IMR-90 (cell line): ENCODE measurements at regions not wholly inside any gene's neighbourhood (a gene's known extent, or its start where the extent isn't known, plus 50 kb on each side); places are given as distances from the start of the nearest gene placed in this dataset.

Source experiments
- ATAC-seq: fragments of 200-7000 bp; cut with Tn5 transposase; 2 replicates; pipeline ENCODE4 v1.9.1; 2020; ENCODE audit warnings: low read depth, mild to moderate bottlenecking, moderate library complexity
- BruUV-seq: library from RNA; stranded (reverse); fragments of 400-500 nt; replicated peaks from 2 replicates; lab custom pipeline; 2021; lab: Mats Ljungman, UMichigan
- CTCF ChIA-PET: fragments of 300-600 bp; formaldehyde crosslinking; extraction: SDS; loops from one replicate; lab custom pipeline; 2021; ENCODE audit warnings: antibody characterized with exemption; lab: Yijun Ruan, JAX
- POLR2A ChIA-PET: fragments of 300-600 bp; sonication (Branson Sonifier 250); formaldehyde crosslinking; loops from one replicate; lab custom pipeline; 2022; ENCODE audit warnings: antibody characterized with exemption; ENCODE audit not compliant: unreplicated experiment; lab: Charles Lee
- DNase-seq: peaks from one replicate; pipeline ENCODE4 v3.0.0; 2013
- H2AFZ ChIP-seq: replicated peaks from 2 replicates; pipeline ENCODE3; 2013; ENCODE audit warnings: low read length, mild to moderate bottlenecking; ENCODE audit not compliant: poor library complexity
- H2AK5ac ChIP-seq: 2 replicates; pipeline ENCODE4 v1.6.1; 2013; ENCODE audit warnings: low read depth, low read length, inconsistent platforms
- H2AK9ac ChIP-seq: replicated peaks from 2 replicates; pipeline ENCODE3; 2013; ENCODE audit warnings: mild to moderate bottlenecking, low read depth, low read length, moderate library complexity; ENCODE audit not compliant: poor library complexity
- H2BK120ac ChIP-seq: 2 replicates; pipeline ENCODE4 v1.6.1; 2013; ENCODE audit warnings: low read depth, low read length, inconsistent platforms
- H2BK15ac ChIP-seq: 3 replicates; pipeline ENCODE4 v1.6.1; 2013; ENCODE audit warnings: low read depth, low read length, inconsistent platforms
- H2BK20ac ChIP-seq: 2 replicates; pipeline ENCODE4 v1.6.1; 2013; ENCODE audit warnings: low read depth, mild to moderate bottlenecking, inconsistent platforms, low read length, moderate library complexity
- H2BK5ac ChIP-seq: 2 replicates; pipeline ENCODE4 v1.6.1; 2013; ENCODE audit warnings: mild to moderate bottlenecking, low read depth, low read length, inconsistent platforms; ENCODE audit not compliant: poor library complexity, severe bottlenecking
- H3K14ac ChIP-seq: replicated peaks from 2 replicates; pipeline ENCODE4 v1.6.1; 2013; ENCODE audit warnings: low read depth, low read length, inconsistent platforms
- H3K18ac ChIP-seq: 2 replicates; pipeline ENCODE4 v1.6.1; 2013; ENCODE audit warnings: low read depth, low read length, control low read depth
- H3K23ac ChIP-seq: 2 replicates; pipeline ENCODE4 v1.6.1; 2013; ENCODE audit warnings: low read depth, low read length, inconsistent platforms
- H3K27ac ChIP-seq: 2 replicates; pipeline ENCODE4 v1.5.1; 2013; ENCODE audit warnings: mild to moderate bottlenecking, control low read depth, low read length; ENCODE audit not compliant: insufficient read depth
- H3K27me3 ChIP-seq: 2 replicates; pipeline ENCODE4 v1.6.1; 2013; ENCODE audit warnings: low read length; ENCODE audit not compliant: control insufficient read depth, insufficient read depth
- H3K36me3 ChIP-seq: 2 replicates; pipeline ENCODE4 v1.6.1; 2013; ENCODE audit warnings: low read length, mixed read lengths; ENCODE audit not compliant: control insufficient read depth, insufficient read depth
- H3K4ac ChIP-seq: 2 replicates; pipeline ENCODE4 v1.6.1; 2013; ENCODE audit warnings: low read depth, low read length, inconsistent platforms
- H3K4me1 ChIP-seq: 2 replicates; pipeline ENCODE4 v1.6.1; 2013; ENCODE audit warnings: low read length, mixed read lengths; ENCODE audit not compliant: control insufficient read depth, insufficient read depth
- H3K4me2 ChIP-seq: 2 replicates; pipeline ENCODE4 v1.6.1; 2013; ENCODE audit warnings: low read depth, mild to moderate bottlenecking, control low read depth, low read length, moderate library complexity
- H3K4me3 ChIP-seq: 2 replicates; pipeline ENCODE4 v1.5.1; 2013; ENCODE audit warnings: low read depth, mild to moderate bottlenecking, control low read depth, low read length, moderate library complexity; ENCODE audit not compliant: insufficient read depth
- H3K56ac ChIP-seq: 2 replicates; pipeline ENCODE4 v1.6.1; 2013; ENCODE audit warnings: low read length, inconsistent platforms; ENCODE audit not compliant: insufficient read depth; ENCODE audit errors: extremely low read depth
- H3K79me1 ChIP-seq, 2 experiments: 2 replicates each; pipeline ENCODE4 v1.6.1; 2013; ENCODE audit warnings: low read length in 2 of 2, inconsistent platforms in 1 of 2, low read depth in 1 of 2
- H3K9ac ChIP-seq: 2 replicates; pipeline ENCODE4 v1.6.1; 2013; ENCODE audit warnings: low read depth, low read length, control low read depth
- H3K9me1 ChIP-seq: 2 replicates; pipeline ENCODE4 v1.6.1; 2013; ENCODE audit warnings: low read length, inconsistent platforms; ENCODE audit not compliant: insufficient read depth
- H3K9me3 ChIP-seq: 2 replicates; pipeline ENCODE4 v1.6.1; 2013; ENCODE audit warnings: low read length; ENCODE audit not compliant: control insufficient read depth, insufficient read depth
- H4K20me1 ChIP-seq: 2 replicates; pipeline ENCODE4 v1.6.1; 2013; ENCODE audit warnings: low read length, inconsistent platforms; ENCODE audit not compliant: insufficient read depth
- H4K5ac ChIP-seq: 2 replicates; pipeline ENCODE4 v1.6.1; 2013; ENCODE audit warnings: mild to moderate bottlenecking, low read depth, low read length, control low read depth
- H4K8ac ChIP-seq, 2 experiments: 2 replicates each; pipeline ENCODE4 v1.6.1; 2013; ENCODE audit warnings: low read depth in 2 of 2, low read length in 2 of 2, control low read depth in 1 of 2, inconsistent platforms in 1 of 2
- H4K91ac ChIP-seq: 2 replicates; pipeline ENCODE4 v1.6.1; 2013; ENCODE audit warnings: low read depth, low read length, inconsistent platforms; ENCODE audit not compliant: insufficient read depth
- BHLHE40 ChIP-seq: fragments of 150-350 bp; IDR thresholded peaks from 2 replicates; pipeline ENCODE4 v1.6.1; 2016; ENCODE audit warnings: mild to moderate bottlenecking, low read depth, low read length
- CEBPB ChIP-seq: IDR thresholded peaks from 2 replicates; pipeline ENCODE4 v1.6.1; 2012; ENCODE audit warnings: low read depth, low read length, improper control_type of control experiment
- CHD1 ChIP-seq: IDR thresholded peaks from 2 replicates; pipeline ENCODE4 v1.6.1; 2012; ENCODE audit warnings: low read depth, low read length, improper control_type of control experiment
- FOS ChIP-seq: fragments of 150-350 bp; IDR thresholded peaks from 2 replicates; pipeline ENCODE4 v1.6.1; 2016; ENCODE audit warnings: low read depth, low read length
- MAFK ChIP-seq: IDR thresholded peaks from 2 replicates; pipeline ENCODE4 v1.6.1; 2012; ENCODE audit warnings: low read depth, low read length, improper control_type of control experiment
- MAZ ChIP-seq: IDR thresholded peaks from 2 replicates; pipeline ENCODE4 v1.6.1; 2012; ENCODE audit warnings: low read depth, mild to moderate bottlenecking, low read length, improper control_type of control experiment, moderate library complexity, borderline replicate concordance
- MXI1 ChIP-seq: IDR thresholded peaks from 2 replicates; pipeline ENCODE4 v1.6.1; 2012; ENCODE audit warnings: low read depth, mild to moderate bottlenecking, low read length, moderate library complexity, borderline replicate concordance
- NFE2L2 ChIP-seq: fragments of 150-350 bp; IDR thresholded peaks from 2 replicates; pipeline ENCODE4 v1.6.1; 2016; ENCODE audit warnings: low read depth, mild to moderate bottlenecking, low read length
- POLR2A ChIP-seq: IDR thresholded peaks from 2 replicates; pipeline ENCODE4 v1.6.1; 2012; ENCODE audit warnings: mild to moderate bottlenecking, low read depth, low read length
- RAD21 ChIP-seq: IDR thresholded peaks from 2 replicates; pipeline ENCODE4 v1.6.1; 2012; ENCODE audit warnings: low read length, improper control_type of control experiment
- RCOR1 ChIP-seq: IDR thresholded peaks from 2 replicates; pipeline ENCODE4 v1.6.1; 2012; ENCODE audit warnings: mild to moderate bottlenecking, low read length, improper control_type of control experiment; ENCODE audit not compliant: insufficient replicate concordance
- RFX5 ChIP-seq: IDR thresholded peaks from 2 replicates; pipeline ENCODE4 v1.8.0; 2012; ENCODE audit warnings: low read depth, mild to moderate bottlenecking, low read length, moderate library complexity
- SMC3 ChIP-seq: fragments of 150-350 bp; IDR thresholded peaks from 2 replicates; pipeline ENCODE4 v1.6.1; 2016; ENCODE audit warnings: low read depth, mild to moderate bottlenecking, antibody characterized with exemption, low read length, moderate library complexity
- WGBS, 2 experiments: methylation state at CpG; one replicate each; pipeline versions ENCODE4 v1.1.5 to v1.1.7; 2013; ENCODE audit warnings: missing lambda C conversion rate in 2 of 2; ENCODE audit not compliant: insufficient read length in 1 of 2; ENCODE audit errors: extremely low coverage in 2 of 2; 5-methylcytosine and 5-hydroxymethylcytosine counted together
- dilution Hi-C: fragments of 300-500 bp; cut with HindIII; formaldehyde crosslinking; loops from one replicate; pipeline ENCODE4 v1.14.3; 2018; ENCODE audit warnings: low sequenced_read_pairs; ENCODE audit not compliant: unreplicated experiment
- in situ Hi-C: fragments of 300-500 bp; cut with MboI; formaldehyde crosslinking; loops from 3 replicates; pipeline ENCODE4 v1.14.3; 2019; ENCODE audit warnings: low sequenced_read_pairs, inconsistent platforms, mixed read lengths
- intact Hi-C: fragments of 100-400 bp; cut with micrococcal nuclease; formaldehyde crosslinking; loops from 2 replicates; pipeline ENCODE4 v1.10.0; 2022
- TF ChIP-seq, protein P1 (sequence below): conservative IDR thresholded peaks from 2 replicates; pipeline ENCODE4 v1.5.1; 2012; ENCODE audit warnings: mild to moderate bottlenecking, low read depth, low read length, improper control_type of control experiment
- TF ChIP-seq, protein P2 (sequence below): fragments of 150-350 bp; IDR thresholded peaks from 2 replicates; pipeline ENCODE4 v1.6.1; 2016; ENCODE audit warnings: low read depth, mild to moderate bottlenecking, low read length, moderate library complexity, borderline replicate concordance
- TF ChIP-seq, protein P3 (sequence below): fragments of 150-350 bp; IDR thresholded peaks from 2 replicates; pipeline ENCODE4 v1.6.1; 2017; ENCODE audit warnings: mild to moderate bottlenecking, antibody characterized with exemption, low read length, low read depth

- Histone ChIP-seq H3K4me2 (no peak overlapping the region), H2AK5ac (no peak overlapping the region), H3K4me3 (no peak overlapping the region), H3K4me1 (no peaks in the 10 kb centered on the region), H3K18ac (no peak overlapping the region), H3K9me1 (no peaks in the 10 kb centered on the region), H3K56ac (no peak overlapping the region), H4K20me1 (no peaks in the 10 kb centered on the region), H2BK15ac (no peak overlapping the region), H3K36me3 (no peaks in the 10 kb centered on the region), H2BK20ac (no peak overlapping the region), H4K91ac (no peak overlapping the region), H2BK5ac (no peak overlapping the region), H3K14ac (no peak overlapping the region), H3K27ac (no peak overlapping the region), H3K79me1 (no peaks in the 10 kb centered on the region), H3K23ac (no peak overlapping the region), H2AK9ac (no peak overlapping the region), H3K9ac (no peak overlapping the region), H3K27me3 (no peaks in the 10 kb centered on the region), H4K8ac (no peak overlapping the region), H3K4ac (no peak overlapping the region), H2BK120ac (no peak overlapping the region), H2AFZ (no peak overlapping the region), H3K9me3 (peaks cover 2% of the 10 kb centered on the region), H4K5ac (no peak overlapping the region)
- in situ Hi-C loops: no loop called here
- ChIA-PET CTCF (no interaction called here), POLR2A (no interaction called here)
- intact Hi-C loops: no loop called here
- no TSS peak for BruUV-seq
- dilution Hi-C loops: no loop called here
- no CpG with 5 or more reads among the region's 2 CpGs for WGBS, 2 experiments
- TF ChIP-seq, protein P1, sequence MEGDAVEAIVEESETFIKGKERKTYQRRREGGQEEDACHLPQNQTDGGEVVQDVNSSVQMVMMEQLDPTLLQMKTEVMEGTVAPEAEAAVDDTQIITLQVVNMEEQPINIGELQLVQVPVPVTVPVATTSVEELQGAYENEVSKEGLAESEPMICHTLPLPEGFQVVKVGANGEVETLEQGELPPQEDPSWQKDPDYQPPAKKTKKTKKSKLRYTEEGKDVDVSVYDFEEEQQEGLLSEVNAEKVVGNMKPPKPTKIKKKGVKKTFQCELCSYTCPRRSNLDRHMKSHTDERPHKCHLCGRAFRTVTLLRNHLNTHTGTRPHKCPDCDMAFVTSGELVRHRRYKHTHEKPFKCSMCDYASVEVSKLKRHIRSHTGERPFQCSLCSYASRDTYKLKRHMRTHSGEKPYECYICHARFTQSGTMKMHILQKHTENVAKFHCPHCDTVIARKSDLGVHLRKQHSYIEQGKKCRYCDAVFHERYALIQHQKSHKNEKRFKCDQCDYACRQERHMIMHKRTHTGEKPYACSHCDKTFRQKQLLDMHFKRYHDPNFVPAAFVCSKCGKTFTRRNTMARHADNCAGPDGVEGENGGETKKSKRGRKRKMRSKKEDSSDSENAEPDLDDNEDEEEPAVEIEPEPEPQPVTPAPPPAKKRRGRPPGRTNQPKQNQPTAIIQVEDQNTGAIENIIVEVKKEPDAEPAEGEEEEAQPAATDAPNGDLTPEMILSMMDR: no peak
- TF ChIP-seq, protein P2, sequence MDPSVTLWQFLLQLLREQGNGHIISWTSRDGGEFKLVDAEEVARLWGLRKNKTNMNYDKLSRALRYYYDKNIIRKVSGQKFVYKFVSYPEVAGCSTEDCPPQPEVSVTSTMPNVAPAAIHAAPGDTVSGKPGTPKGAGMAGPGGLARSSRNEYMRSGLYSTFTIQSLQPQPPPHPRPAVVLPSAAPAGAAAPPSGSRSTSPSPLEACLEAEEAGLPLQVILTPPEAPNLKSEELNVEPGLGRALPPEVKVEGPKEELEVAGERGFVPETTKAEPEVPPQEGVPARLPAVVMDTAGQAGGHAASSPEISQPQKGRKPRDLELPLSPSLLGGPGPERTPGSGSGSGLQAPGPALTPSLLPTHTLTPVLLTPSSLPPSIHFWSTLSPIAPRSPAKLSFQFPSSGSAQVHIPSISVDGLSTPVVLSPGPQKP: no peak
- TF ChIP-seq NFE2L2: no peak
- no peak for TF ChIP-seq BHLHE40
- no peak for TF ChIP-seq FOS
- no peak for TF ChIP-seq SMC3
- TF ChIP-seq MXI1: no peak
- no peak for TF ChIP-seq CHD1
- TF ChIP-seq CEBPB: no peak
- no peak for TF ChIP-seq RCOR1
- TF ChIP-seq MAZ: no peak
- TF ChIP-seq, protein P3, sequence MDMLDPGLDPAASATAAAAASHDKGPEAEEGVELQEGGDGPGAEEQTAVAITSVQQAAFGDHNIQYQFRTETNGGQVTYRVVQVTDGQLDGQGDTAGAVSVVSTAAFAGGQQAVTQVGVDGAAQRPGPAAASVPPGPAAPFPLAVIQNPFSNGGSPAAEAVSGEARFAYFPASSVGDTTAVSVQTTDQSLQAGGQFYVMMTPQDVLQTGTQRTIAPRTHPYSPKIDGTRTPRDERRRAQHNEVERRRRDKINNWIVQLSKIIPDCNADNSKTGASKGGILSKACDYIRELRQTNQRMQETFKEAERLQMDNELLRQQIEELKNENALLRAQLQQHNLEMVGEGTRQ: no peak
- TF ChIP-seq RFX5: no peak
- no peak for TF ChIP-seq POLR2A
- no peak for TF ChIP-seq RAD21
- TF ChIP-seq MAFK: no peak
- DNase-seq (peak; percentile 1), ATAC-seq (no peak)
These were observed 968.8 kb downstream of the TUBA3C start for GRCh38 chr13:18212873-18213272.
